ENCODE measurements at regions not wholly inside any gene's neighbourhood (a gene's known extent, or its start where the extent isn't known, plus 50 kb on each side); places are given as distances from the start of the nearest gene placed in this dataset.

- H3K4me3 ChIP-seq (ENCODE audit: low read depth, low read length) = no peak overlapping the region
- no peak for TF ChIP-seq CTCF (IDR thresholded peaks at IDR 0.05; ENCODE audit: low read depth, low read length, missing control alignments)
- no peak for DNase-seq (ENCODE audit: low read depth)
These were observed 147.7 kb downstream of the TM9SF2 start for GRCh38 chr13:99648927-99649326.

- DNase-seq (ENCODE audit: low read depth) = no peak
- no peak overlapping the region for H3K4me3 ChIP-seq (ENCODE audit: low read depth, low read length)
- TF ChIP-seq CTCF (IDR thresholded peaks at IDR 0.05; ENCODE audit: low read depth, low read length, missing control alignments) = no peak
These were observed 146.9 kb downstream of the TM9SF2 start for GRCh38 chr13:99648066-99648665.

- H3K4me3 ChIP-seq (ENCODE audit: low read depth, low read length) = no peak overlapping the region
- no peak for DNase-seq (ENCODE audit: low read depth)
- TF ChIP-seq CTCF (IDR thresholded peaks at IDR 0.05; ENCODE audit: low read depth, low read length, missing control alignments) = no peak
These were observed 146.3 kb downstream of the TM9SF2 start for GRCh38 chr13:99647596-99647985.

- TF ChIP-seq CTCF (IDR thresholded peaks at IDR 0.05; ENCODE audit: low read depth, low read length, missing control alignments) = no peak
- DNase-seq (ENCODE audit: low read depth) = no peak
- H3K4me3 ChIP-seq (ENCODE audit: low read depth, low read length) = no peak overlapping the region
These were observed 145.8 kb downstream of the TM9SF2 start for GRCh38 chr13:99646866-99647595.

GRCh38 chr13:99642841-99643240 is 141.6 kb downstream of the TM9SF2 start:
- no peak for TF ChIP-seq CTCF (IDR thresholded peaks at IDR 0.05; ENCODE audit: low read depth, low read length, missing control alignments)
- no peak overlapping the region for H3K4me3 ChIP-seq (ENCODE audit: low read depth, low read length)
- no peak for DNase-seq (ENCODE audit: low read depth)

- DNase-seq (ENCODE audit: low read depth) = no peak
- no peak for TF ChIP-seq CTCF (IDR thresholded peaks at IDR 0.05; ENCODE audit: low read depth, low read length, missing control alignments)
- H3K4me3 ChIP-seq (ENCODE audit: low read depth, low read length) = no peak overlapping the region
These were observed 140.7 kb downstream of the TM9SF2 start for GRCh38 chr13:99642006-99642405.

GRCh38 chr13:99640260-99640659 is 139.0 kb downstream of the TM9SF2 start:
- no peak for DNase-seq (ENCODE audit: low read depth)
- TF ChIP-seq CTCF (IDR thresholded peaks at IDR 0.05; ENCODE audit: low read depth, low read length, missing control alignments) = no peak
- H3K4me3 ChIP-seq (ENCODE audit: low read depth, low read length) = no peak overlapping the region
